CD4-positive, alpha-beta memory T cell (primary cell): ENCODE measurements at regions not wholly inside any gene's neighbourhood (a gene's known extent, or its start where the extent isn't known, plus 50 kb on each side); places are given as distances from the start of the nearest gene placed in this dataset.

Source experiments
- CTCF ChIA-PET: fragments of 350-600 bp; sonication (Branson Sonifier 250); formaldehyde crosslinking; loops from one replicate; lab custom pipeline; 2021; ENCODE audit warnings: inconsistent platforms; ENCODE audit not compliant: partially characterized antibody; lab: Charles Lee
- POLR2A ChIA-PET: fragments of 350-600 bp; sonication (Branson Sonifier 250); formaldehyde crosslinking; loops from one replicate; lab custom pipeline; 2021; ENCODE audit not compliant: partially characterized antibody; lab: Charles Lee
- DNase-seq, 5 donors: peaks; one replicate each; pipeline versions ENCODE4 v3.0.0 to v3.0.0-alpha.2; 2020 to 2022; ENCODE audit warnings: mixed read lengths in 1 of 5
- H3K27ac ChIP-seq: one replicate; pipeline ENCODE4 v1.7.0; 2013; ENCODE audit warnings: low read depth, low read length
- H3K27me3 ChIP-seq: 2 replicates; pipeline ENCODE4 v1.7.0; 2013; ENCODE audit warnings: mild to moderate bottlenecking, low read length, moderate library complexity; ENCODE audit not compliant: insufficient read depth
- H3K36me3 ChIP-seq: 2 replicates; pipeline ENCODE4 v1.7.0; 2013; ENCODE audit warnings: mild to moderate bottlenecking, low read length, moderate library complexity; ENCODE audit not compliant: insufficient read depth
- H3K4me1 ChIP-seq: 2 replicates; pipeline ENCODE4 v1.7.0; 2013; ENCODE audit warnings: mild to moderate bottlenecking, low read length, moderate library complexity; ENCODE audit not compliant: insufficient read depth
- H3K4me3 ChIP-seq, 2 donors: one replicate each; pipeline ENCODE4 v1.7.0; 2013; ENCODE audit warnings: low read length in 2 of 2, mild to moderate bottlenecking in 1 of 2
- H3K9me3 ChIP-seq, 2 donors: one replicate each; pipeline ENCODE4 v1.7.0; 2013; ENCODE audit warnings: low read length in 2 of 2, control low read depth in 1 of 2; ENCODE audit not compliant: control insufficient read depth in 1 of 2
- H3K27ac Mint-ChIP-seq, 7 donors: one replicate each; pipeline ENCODE4 v1.8.0; 2020 to 2021; ENCODE audit warnings: mixed read lengths in 7 of 7, mild to moderate bottlenecking in 6 of 7, inconsistent platforms in 3 of 7, moderate library complexity in 3 of 7
- H3K27me3 Mint-ChIP-seq, 2 donors: one replicate each; pipeline ENCODE4 v1.8.0; 2020 to 2021; ENCODE audit warnings: mixed read lengths in 2 of 2
- H3K36me3 Mint-ChIP-seq, 2 donors: one replicate each; pipeline ENCODE4 v1.8.0; 2020 to 2021; ENCODE audit warnings: mixed read lengths in 2 of 2, inconsistent platforms in 1 of 2, mild to moderate bottlenecking in 1 of 2
- H3K4me1 Mint-ChIP-seq, 4 donors: one replicate each; pipeline ENCODE4 v1.8.0; 2020 to 2021; ENCODE audit warnings: mixed read lengths in 4 of 4, mild to moderate bottlenecking in 1 of 4
- H3K4me3 Mint-ChIP-seq, 8 donors: one replicate each; pipeline ENCODE4 v1.8.0; 2020 to 2021; ENCODE audit warnings: mixed read lengths in 8 of 8, mild to moderate bottlenecking in 7 of 8, moderate library complexity in 6 of 8, inconsistent platforms in 3 of 8
- H3K9me3 Mint-ChIP-seq, 8 donors: one replicate each; pipeline ENCODE4 v1.8.0; 2020 to 2021; ENCODE audit warnings: mixed read lengths in 8 of 8, mild to moderate bottlenecking in 5 of 8, inconsistent platforms in 3 of 8, moderate library complexity in 1 of 8
- intact Hi-C: fragments of 100-400 bp; cut with micrococcal nuclease; formaldehyde crosslinking; loops from one replicate; pipeline ENCODE4 v1.15.1; 2023

DNA sequence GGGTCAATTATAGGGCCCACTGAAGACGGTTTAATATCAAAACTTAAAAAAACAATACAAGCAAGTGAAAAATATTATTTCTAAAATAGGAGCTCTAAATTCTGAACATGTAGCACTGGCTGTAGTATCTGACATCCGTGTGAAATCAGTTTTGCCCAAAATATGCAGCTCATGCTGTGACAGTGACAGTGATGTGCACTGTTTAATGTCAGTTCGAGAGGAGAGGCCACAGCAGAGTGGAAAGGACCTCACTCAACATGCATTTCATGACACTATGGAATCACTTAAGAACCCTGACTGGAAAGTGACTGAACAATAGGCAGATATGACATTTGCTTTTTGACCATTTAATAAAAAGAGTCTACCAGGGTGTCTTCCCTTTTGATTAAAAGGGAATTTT lies 397.0 kb downstream of the FRK start:
- H3K9me3 ChIP-seq = no peaks in the 10 kb centered on the region
- H3K36me3 ChIP-seq = no peaks in the 10 kb centered on the region
- H3K4me1 ChIP-seq = no peaks in the 10 kb centered on the region
- no peaks in the 10 kb centered on the region for H3K27me3 ChIP-seq
- Mint-ChIP-seq H3K9me3 (peaks cover 0 to 9% (median 2%) of the 10 kb centered on the region in 8 donors), H3K36me3 (no peaks in the 10 kb centered on the region), H3K4me1 (no peaks in the 10 kb centered on the region), H3K4me3 (no peak overlapping the region), H3K27me3 (no peaks in the 10 kb centered on the region), H3K27ac (no peak overlapping the region)
- ChIA-PET CTCF (no interaction called here), POLR2A (no interaction called here)
- H3K27ac ChIP-seq = no peak overlapping the region
- H3K4me3 ChIP-seq = no peak overlapping the region
- intact Hi-C loops = no loop called here
- DNase-seq = no peak

- Mint-ChIP-seq H3K36me3 (no peaks in the 10 kb centered on the region), H3K4me1 (no peaks in the 10 kb centered on the region)
These were observed 416.9 kb downstream of the FRK start for GRCh38 chr6:115643762-115644161.

GRCh38 chr6:115634887-115635286 lies 425.8 kb downstream of the FRK start:
- Mint-ChIP-seq H3K4me3 (no peak overlapping the region), H3K27me3 (no peaks in the 10 kb centered on the region), H3K36me3 (no peaks in the 10 kb centered on the region), H3K4me1 (no peaks in the 10 kb centered on the region), H3K9me3 (peaks cover 0 to 7% (median 0%) of the 10 kb centered on the region in 8 donors), H3K27ac (no peak overlapping the region)
- Histone ChIP-seq H3K4me3 (no peak overlapping the region), H3K9me3 (no peaks in the 10 kb centered on the region), H3K27me3 (no peaks in the 10 kb centered on the region), H3K4me1 (no peaks in the 10 kb centered on the region), H3K27ac (no peak overlapping the region), H3K36me3 (no peaks in the 10 kb centered on the region)
- POLR2A ChIA-PET = no interaction called here
- CTCF ChIA-PET = no interaction called here
- DNase-seq = no peak
- intact Hi-C loops = no loop called here

More at GRCh38 chr6:115643762-115644161, 416.9 kb downstream of the FRK start:
- Histone ChIP-seq H3K27me3 (no peaks in the 10 kb centered on the region), H3K4me3 (no peak overlapping the region), H3K9me3 (no peaks in the 10 kb centered on the region), H3K36me3 (no peaks in the 10 kb centered on the region), H3K27ac (no peak overlapping the region), H3K4me1 (no peaks in the 10 kb centered on the region)
- Mint-ChIP-seq H3K9me3 (peaks cover 0 to 13% (median 3%) of the 10 kb centered on the region in 8 donors), H3K27ac (no peak overlapping the region), H3K4me3 (no peak overlapping the region), H3K27me3 (no peaks in the 10 kb centered on the region)
- ChIA-PET POLR2A (no interaction called here), CTCF (no interaction called here)
- no peak for DNase-seq
- intact Hi-C loops = no loop called here

DNA sequence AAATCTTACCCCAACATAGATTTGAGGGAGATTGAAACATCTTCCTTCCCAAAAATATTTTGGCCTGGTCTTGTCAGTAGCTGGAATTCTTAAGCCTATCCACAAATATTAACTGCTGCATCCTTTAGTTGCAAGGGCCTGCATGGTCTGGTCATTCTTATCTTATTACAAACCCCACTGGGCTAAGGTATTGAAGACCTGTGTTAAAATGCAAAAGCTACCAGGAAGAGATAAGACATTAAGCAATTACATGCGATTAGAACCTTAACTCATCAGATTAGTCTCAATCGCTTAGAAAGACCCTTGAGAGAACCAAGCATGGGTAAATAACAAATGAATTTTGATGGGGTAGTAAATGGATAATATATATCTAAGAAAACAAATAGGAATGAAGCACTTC lies 426.6 kb downstream of the FRK start:
- POLR2A ChIA-PET = no interaction called here
- Histone ChIP-seq H3K4me1 (no peaks in the 10 kb centered on the region), H3K36me3 (no peaks in the 10 kb centered on the region), H3K27me3 (no peaks in the 10 kb centered on the region), H3K27ac (no peak overlapping the region), H3K4me3 (no peak overlapping the region), H3K9me3 (no peaks in the 10 kb centered on the region)
- Mint-ChIP-seq H3K4me3 (no peak overlapping the region), H3K27me3 (no peaks in the 10 kb centered on the region), H3K36me3 (no peaks in the 10 kb centered on the region), H3K9me3 (peaks cover 0 to 6% (median 1%) of the 10 kb centered on the region in 8 donors), H3K27ac (no peak overlapping the region), H3K4me1 (no peaks in the 10 kb centered on the region)
- intact Hi-C loops = no loop called here
- DNase-seq = no peak
- CTCF ChIA-PET = no interaction called here

- Mint-ChIP-seq H3K4me1 (no peaks in the 10 kb centered on the region), H3K36me3 (no peaks in the 10 kb centered on the region), H3K27ac (no peak overlapping the region), H3K9me3 (peaks cover 0 to 2% (median 0%) of the 10 kb centered on the region in 8 donors), H3K27me3 (no peaks in the 10 kb centered on the region), H3K4me3 (no peak overlapping the region)
- Histone ChIP-seq H3K27ac (no peak overlapping the region), H3K9me3 (no peaks in the 10 kb centered on the region), H3K4me3 (no peak overlapping the region), H3K4me1 (no peaks in the 10 kb centered on the region), H3K36me3 (no peaks in the 10 kb centered on the region), H3K27me3 (no peaks in the 10 kb centered on the region)
- intact Hi-C loops = no loop called here
- DNase-seq = no peak
- ChIA-PET CTCF (no interaction called here), POLR2A (no interaction called here)
These were observed 429.7 kb downstream of the FRK start for GRCh38 chr6:115631028-115631427.

- no peak for DNase-seq
These were observed 430.2 kb downstream of the FRK start for GRCh38 chr6:115630424-115631024.

DNA sequence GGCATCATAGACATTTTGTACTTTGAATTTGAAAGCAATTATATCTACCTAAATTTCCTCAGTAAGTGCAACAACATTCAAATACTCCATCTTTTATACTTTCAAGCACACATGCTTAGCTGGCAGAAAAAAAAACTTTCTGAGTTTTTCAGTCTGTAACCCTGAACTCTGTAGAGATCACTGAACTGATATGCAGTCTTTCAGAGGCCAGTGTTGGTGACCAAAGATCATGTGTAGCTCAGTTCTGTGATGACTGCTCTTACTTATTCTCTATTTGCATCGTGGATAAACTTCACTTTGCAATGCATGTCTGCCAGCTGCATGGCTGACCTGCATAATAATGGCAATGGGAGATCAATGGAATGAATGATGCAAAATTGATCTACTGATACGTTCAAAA lies 431.3 kb downstream of the FRK start:
- Mint-ChIP-seq H3K4me1 (no peaks in the 10 kb centered on the region), H3K36me3 (no peaks in the 10 kb centered on the region), H3K27me3 (no peaks in the 10 kb centered on the region), H3K4me3 (no peak overlapping the region), H3K27ac (no peak overlapping the region), H3K9me3 (peaks cover 0 to 2% (median 0%) of the 10 kb centered on the region in 8 donors)
- Histone ChIP-seq H3K27ac (no peak overlapping the region), H3K36me3 (no peaks in the 10 kb centered on the region), H3K27me3 (no peaks in the 10 kb centered on the region), H3K4me3 (no peak overlapping the region), H3K4me1 (no peaks in the 10 kb centered on the region), H3K9me3 (no peaks in the 10 kb centered on the region)
- ChIA-PET CTCF (no interaction called here), POLR2A (no interaction called here)
- DNase-seq = no peak
- intact Hi-C loops = no loop called here

More at GRCh38 chr6:115630424-115631024, 430.2 kb downstream of the FRK start:
- H3K27ac ChIP-seq = no peak overlapping the region
- H3K27me3 ChIP-seq = no peaks in the 10 kb centered on the region
- H3K4me1 ChIP-seq = no peaks in the 10 kb centered on the region
- H3K36me3 ChIP-seq = no peaks in the 10 kb centered on the region
- POLR2A ChIA-PET = no interaction called here
- intact Hi-C loops = no loop called here
- Mint-ChIP-seq H3K27ac (no peak overlapping the region), H3K36me3 (no peaks in the 10 kb centered on the region), H3K27me3 (no peaks in the 10 kb centered on the region), H3K4me3 (no peak overlapping the region), H3K9me3 (peaks cover 0 to 2% (median 0%) of the 10 kb centered on the region in 8 donors), H3K4me1 (no peaks in the 10 kb centered on the region)
- CTCF ChIA-PET = no interaction called here
- H3K9me3 ChIP-seq = no peaks in the 10 kb centered on the region
- no peak overlapping the region for H3K4me3 ChIP-seq

GRCh38 chr6:115618256-115618655 lies 442.4 kb downstream of the FRK start:
- no peaks in the 10 kb centered on the region for H3K36me3 ChIP-seq
- no peak overlapping the region for H3K4me3 ChIP-seq
- no peak for DNase-seq
- Mint-ChIP-seq H3K4me1 (no peaks in the 10 kb centered on the region), H3K4me3 (no peak overlapping the region), H3K27me3 (no peaks in the 10 kb centered on the region), H3K9me3 (peaks cover 0 to 10% (median 6%) of the 10 kb centered on the region in 8 donors), H3K27ac (no peak overlapping the region), H3K36me3 (no peaks in the 10 kb centered on the region)
- no peaks in the 10 kb centered on the region for H3K27me3 ChIP-seq
- POLR2A ChIA-PET = no interaction called here
- CTCF ChIA-PET = no interaction called here
- intact Hi-C loops = no loop called here
- no peaks in the 10 kb centered on the region for H3K4me1 ChIP-seq
- H3K9me3 ChIP-seq = no peaks in the 10 kb centered on the region
- H3K27ac ChIP-seq = no peak overlapping the region
